HEK293T (cell line): ENCODE measurements at regions not wholly inside any gene's neighbourhood (a gene's known extent, or its start where the extent isn't known, plus 50 kb on each side); places are given as distances from the start of the nearest gene placed in this dataset.

Experiments
- ARNT ChIP-seq: fragments of 450-650 bp; IDR thresholded peaks from 2 replicates; pipeline ENCODE4 v1.6.1; 2017; ENCODE audit warnings: mild to moderate bottlenecking
- BHLHE40 ChIP-seq: fragments of 450-650 bp; IDR thresholded peaks from 2 replicates; pipeline ENCODE4 v1.6.1; 2016; ENCODE audit warnings: mild to moderate bottlenecking, moderate library complexity, borderline replicate concordance
- ELF4 ChIP-seq: fragments of 450-650 bp; IDR thresholded peaks from 2 replicates; pipeline ENCODE4 v1.6.1; 2017; ENCODE audit warnings: antibody characterized with exemption
- FOXA1 ChIP-seq: fragments of 450-650 bp; IDR thresholded peaks from 2 replicates; pipeline ENCODE4 v1.6.1; 2016; ENCODE audit warnings: mild to moderate bottlenecking
- FOXK2 ChIP-seq: fragments of 450-650 bp; IDR thresholded peaks from 2 replicates; pipeline ENCODE4 v1.6.1; 2016; ENCODE audit warnings: mild to moderate bottlenecking
- FOXM1 ChIP-seq: fragments of 450-650 bp; IDR thresholded peaks from 2 replicates; pipeline ENCODE4 v1.6.1; 2017; ENCODE audit warnings: mild to moderate bottlenecking, borderline replicate concordance
- HDGF ChIP-seq: fragments of 450-650 bp; IDR thresholded peaks from 2 replicates; pipeline ENCODE4 v1.6.1; 2017; ENCODE audit warnings: antibody characterized with exemption, borderline replicate concordance
- NFRKB ChIP-seq: fragments of 450-650 bp; IDR thresholded peaks from 2 replicates; pipeline ENCODE4 v1.6.1; 2016; ENCODE audit warnings: mild to moderate bottlenecking, moderate library complexity
- PKNOX1 ChIP-seq: fragments of 450-650 bp; IDR thresholded peaks from 2 replicates; pipeline ENCODE4 v1.6.1; 2016
- SP1 ChIP-seq: fragments of 450-650 bp; IDR thresholded peaks from 2 replicates; pipeline ENCODE4 v1.6.1; 2017
- SUZ12 ChIP-seq: fragments of 450-650 bp; IDR thresholded peaks from 2 replicates; pipeline ENCODE4 v1.6.1; 2016; ENCODE audit warnings: mild to moderate bottlenecking
- TARDBP ChIP-seq: fragments of 450-650 bp; IDR thresholded peaks from 2 replicates; pipeline ENCODE4 v1.6.1; 2016
- ZNF384 ChIP-seq: fragments of 450-650 bp; IDR thresholded peaks from 2 replicates; pipeline ENCODE4 v1.6.1; 2016

- TF ChIP-seq FOXA1 (no peak), SUZ12 (no peak), HDGF (no peak), ELF4 (no peak), BHLHE40 (no peak), FOXK2 (no peak), SP1 (no peak), NFRKB (no peak), ARNT (no peak), TARDBP (no peak), ZNF384 (no peak), FOXM1 (no peak), PKNOX1 (no peak)
Observed at GRCh38 chr7:101728128-101728527, 89.3 kb upstream of the CUX1 start.
